HEK293T (cell line): ENCODE measurements at regions not wholly inside any gene's neighbourhood (a gene's known extent, or its start where the extent isn't known, plus 50 kb on each side); places are given as distances from the start of the nearest gene placed in this dataset.

ENCODE experiments used
- FOXM1 ChIP-seq: fragments of 450-650 bp; IDR thresholded peaks from 2 replicates; pipeline ENCODE4 v1.6.1; 2017; ENCODE audit warnings: mild to moderate bottlenecking, borderline replicate concordance
- SP1 ChIP-seq: fragments of 450-650 bp; IDR thresholded peaks from 2 replicates; pipeline ENCODE4 v1.6.1; 2017
- TARDBP ChIP-seq: fragments of 450-650 bp; IDR thresholded peaks from 2 replicates; pipeline ENCODE4 v1.6.1; 2016

GRCh38 chr6:156308604-156309003 lies 468.6 kb upstream of the ARID1B start:
- TF ChIP-seq TARDBP, result no peak
- no peak for TF ChIP-seq FOXM1
- TF ChIP-seq SP1, result no peak
